ENCODE measurements at regions not wholly inside any gene's neighbourhood (a gene's known extent, or its start where the extent isn't known, plus 50 kb on each side); places are given as distances from the start of the nearest gene placed in this dataset.
"Not testable (repeated sequence)": the region's sequence is repeated elsewhere in the genome, so short reads cannot be mapped to it uniquely, and the experiment has no call there.

DNA sequence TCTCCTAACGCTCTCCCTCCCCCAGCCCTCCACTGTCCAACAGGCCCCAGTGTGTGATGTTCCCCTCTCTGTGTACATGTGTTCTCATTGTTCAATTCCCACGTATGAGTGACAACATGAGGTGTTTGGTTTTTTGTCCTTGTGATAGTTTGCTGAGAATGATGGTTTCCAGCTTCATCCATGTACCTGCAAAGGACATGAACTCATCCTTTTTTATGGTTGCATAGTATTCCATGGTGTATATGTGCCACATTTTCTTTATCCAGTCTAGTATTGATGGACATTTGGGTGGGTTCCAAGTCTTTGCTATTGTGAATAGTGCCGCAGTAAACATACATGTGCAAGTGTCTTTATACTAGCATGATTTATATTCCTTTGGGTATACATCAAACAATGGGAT lies 347.4 kb downstream of the MAGEE1 start:
- DNase-seq (ENCODE audit: low read depth): not testable (repeated sequence)

DNA sequence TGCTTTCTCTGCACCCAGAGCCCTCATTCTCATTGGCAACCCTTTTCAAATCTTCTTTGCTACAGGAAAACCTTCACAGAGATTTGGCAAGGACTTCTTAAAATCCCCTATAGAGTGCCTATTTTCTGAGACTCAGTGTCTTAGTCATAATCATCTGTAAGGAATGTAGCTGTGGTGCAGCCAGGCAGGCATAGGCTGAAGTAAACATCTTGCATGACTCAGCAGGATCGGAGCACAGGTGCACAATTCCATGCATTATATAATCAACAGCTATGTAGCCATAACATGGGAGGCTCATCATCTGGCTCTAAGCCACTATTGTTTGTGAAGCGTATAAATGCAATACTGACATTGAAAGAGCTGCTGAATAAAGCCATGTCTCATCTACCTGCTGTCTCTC lies 368.8 kb downstream of the MAGEE1 start:
- DNase-seq (ENCODE audit: low read depth): no peak

- DNase-seq (ENCODE audit: low read depth): no peak
Measured at GRCh38 chrX:76802708-76803107, 375.2 kb downstream of the MAGEE1 start.

DNA sequence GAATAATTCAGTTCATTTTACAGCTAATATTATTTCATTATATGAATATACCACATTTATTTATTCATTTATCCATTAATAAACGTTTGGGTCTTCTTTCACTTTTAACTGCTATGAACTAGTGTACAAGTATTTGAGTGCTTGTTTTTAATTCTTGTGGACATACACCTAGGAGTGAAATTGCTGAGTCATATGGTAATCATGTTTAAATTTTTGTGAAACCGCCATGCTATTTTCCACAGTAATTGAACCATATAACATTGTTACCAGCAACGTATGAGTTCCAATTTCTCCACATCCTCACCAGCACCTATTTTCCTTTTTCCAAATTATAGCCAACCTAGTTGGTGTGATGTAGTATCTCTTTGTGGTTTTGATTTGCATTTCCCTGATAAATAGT lies 388.2 kb downstream of the MAGEE1 start:
- DNase-seq (ENCODE audit: low read depth): no peak

DNA sequence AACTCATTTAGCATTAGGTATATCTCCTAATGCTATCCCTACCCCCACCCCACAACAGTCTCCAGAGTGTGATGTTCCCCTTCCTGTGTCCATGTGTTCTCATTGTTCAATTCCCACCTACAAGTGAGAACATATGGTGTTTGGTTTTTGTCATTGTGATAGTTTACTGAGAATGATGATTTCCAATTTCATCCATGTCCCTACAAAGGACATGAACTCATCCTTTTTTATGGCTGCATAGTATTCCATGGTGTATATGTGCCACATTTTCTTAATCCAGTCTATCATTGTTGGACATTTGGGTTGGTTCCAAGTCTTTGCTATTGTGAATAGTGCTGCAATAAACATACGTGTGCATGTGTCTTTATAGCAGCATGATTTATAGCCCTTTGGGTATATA lies 389.8 kb downstream of the MAGEE1 start:
- not testable (repeated sequence) for DNase-seq (ENCODE audit: low read depth)

- DNase-seq (ENCODE audit: low read depth): no peak
Measured at GRCh38 chrX:76821276-76821675, 393.8 kb downstream of the MAGEE1 start.

DNA sequence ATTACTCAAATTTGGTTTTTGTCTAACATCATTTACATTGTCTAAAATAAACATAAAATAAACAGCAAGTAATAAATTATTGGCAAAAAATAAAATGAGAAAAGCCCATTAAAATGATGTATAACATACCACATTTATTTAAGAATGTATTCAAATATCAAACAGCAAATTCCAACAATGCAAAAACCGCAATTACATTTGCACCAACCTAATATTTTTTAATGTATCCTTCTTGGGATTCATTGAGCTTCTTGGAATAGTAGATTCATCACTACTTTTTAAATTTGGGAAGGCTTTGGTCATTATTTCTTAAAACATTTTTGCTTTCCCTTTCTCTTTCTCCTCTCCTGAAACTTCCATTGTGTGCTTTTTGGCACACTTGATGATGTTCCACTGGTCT lies 400.2 kb downstream of the MAGEE1 start:
- no peak for DNase-seq (ENCODE audit: low read depth)

DNA sequence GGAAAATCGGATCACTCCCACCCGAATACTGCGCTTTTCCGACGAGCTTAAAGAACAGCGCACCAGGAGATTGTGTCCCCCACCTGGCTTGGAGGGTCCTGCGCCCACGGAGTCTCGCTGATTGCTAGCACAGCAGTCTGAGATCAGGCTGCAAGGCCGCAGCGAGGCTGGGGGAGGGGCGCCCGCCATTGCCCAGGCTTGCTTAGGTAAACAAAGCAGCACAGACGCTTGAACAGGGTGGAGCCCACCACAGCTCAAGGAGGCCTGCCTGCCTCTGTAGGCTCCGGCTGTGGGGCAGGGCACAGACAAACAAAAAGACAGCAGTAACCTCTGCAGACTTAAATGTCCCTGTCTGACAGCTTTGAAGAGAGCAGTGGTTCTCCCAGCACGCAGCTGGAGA lies 413.4 kb downstream of the MAGEE1 start:
- DNase-seq (ENCODE audit: low read depth): not testable (repeated sequence)

DNA sequence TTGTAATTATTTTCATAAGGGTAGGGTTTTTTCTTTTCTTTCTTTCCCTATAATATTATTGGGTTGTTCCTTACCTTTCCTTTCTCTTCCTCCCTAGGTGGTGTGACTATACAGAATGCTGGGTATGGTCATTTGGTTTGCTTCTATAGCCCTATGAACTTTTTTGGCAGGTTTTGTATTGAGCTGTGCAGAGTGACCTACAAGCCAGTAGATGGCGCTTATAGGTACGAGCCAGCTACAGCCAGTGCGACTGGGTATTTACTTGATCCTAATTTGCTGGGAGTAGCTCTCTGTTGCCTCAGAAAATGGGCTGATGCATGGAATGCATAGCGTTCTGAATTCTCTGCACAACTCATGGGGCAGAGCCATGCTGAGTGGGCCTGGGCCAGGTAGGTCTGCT lies 423.3 kb downstream of the MAGEE1 start:
- no peak for DNase-seq (ENCODE audit: low read depth)

DNA sequence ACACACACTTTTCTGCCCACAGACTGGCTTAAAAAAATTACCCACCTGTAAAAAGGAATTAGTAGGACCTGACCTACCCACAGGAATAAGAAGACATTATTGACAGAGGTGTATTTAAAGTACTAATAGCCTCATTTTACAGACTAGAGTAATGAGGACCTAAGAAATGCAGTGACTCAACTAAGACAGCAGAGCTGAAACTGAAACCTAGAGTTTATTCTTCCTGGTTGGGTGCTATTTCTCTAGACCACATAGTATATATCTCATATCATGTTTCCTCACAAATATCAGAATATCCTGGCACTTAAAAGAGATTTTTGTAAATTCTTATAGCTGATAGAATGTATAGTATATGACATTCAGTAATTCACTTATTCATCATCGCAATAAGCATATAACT lies 435.0 kb downstream of the MAGEE1 start:
- DNase-seq (ENCODE audit: low read depth): no peak

- no peak for DNase-seq (ENCODE audit: low read depth)
Measured at GRCh38 chrX:76893930-76894329, 466.4 kb downstream of the MAGEE1 start.

DNA sequence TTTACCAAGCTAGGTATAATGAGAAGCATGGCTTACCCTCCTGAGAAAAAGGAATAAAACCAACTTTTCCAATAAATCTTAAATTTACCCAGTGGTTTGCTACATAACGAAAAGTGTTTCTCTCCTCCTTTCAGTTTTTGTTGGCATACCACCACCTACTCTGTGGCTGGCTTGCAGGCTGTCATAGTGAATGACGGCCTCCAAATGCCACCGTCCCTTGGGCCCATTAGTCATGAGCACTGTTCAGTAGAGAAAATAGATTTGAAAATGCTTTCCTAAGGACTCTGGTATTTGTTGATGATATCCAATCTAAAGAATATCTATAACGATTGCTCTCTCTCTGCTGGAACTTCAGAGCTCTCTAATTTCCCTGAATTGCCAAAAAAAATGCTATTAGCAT lies 488.3 kb downstream of the MAGEE1 start:
- no peak for DNase-seq (ENCODE audit: low read depth)

GRCh38 chrX:76918033-76918432 lies 490.5 kb downstream of the MAGEE1 start:
- DNase-seq (ENCODE audit: low read depth): no peak

GRCh38 chrX:76919761-76920160 lies 492.3 kb downstream of the MAGEE1 start:
- DNase-seq (ENCODE audit: low read depth): no peak

GRCh38 chrX:76920607-76921006 lies 493.1 kb downstream of the MAGEE1 start:
- DNase-seq (ENCODE audit: low read depth): no peak

DNA sequence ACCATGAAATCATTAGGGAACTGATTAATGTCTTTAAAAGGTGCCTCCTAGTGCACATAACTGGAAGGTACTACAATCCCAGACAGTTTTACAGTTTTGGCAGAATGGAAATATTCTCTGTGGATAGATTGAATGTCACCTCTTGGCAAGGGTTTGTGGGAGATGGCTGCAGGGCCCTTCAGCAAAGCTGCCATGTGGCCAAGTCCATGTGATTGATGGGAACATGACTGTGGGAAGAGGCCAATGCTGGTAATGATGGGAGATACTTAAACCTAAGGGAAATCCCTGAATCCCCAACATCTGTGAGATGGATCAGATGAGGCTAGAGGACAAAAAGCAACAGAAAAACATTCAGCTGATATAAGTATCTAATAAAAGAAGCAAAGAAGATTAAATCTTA lies 493.7 kb downstream of the MAGEE1 start:
- DNase-seq (ENCODE audit: low read depth): no peak

DNA sequence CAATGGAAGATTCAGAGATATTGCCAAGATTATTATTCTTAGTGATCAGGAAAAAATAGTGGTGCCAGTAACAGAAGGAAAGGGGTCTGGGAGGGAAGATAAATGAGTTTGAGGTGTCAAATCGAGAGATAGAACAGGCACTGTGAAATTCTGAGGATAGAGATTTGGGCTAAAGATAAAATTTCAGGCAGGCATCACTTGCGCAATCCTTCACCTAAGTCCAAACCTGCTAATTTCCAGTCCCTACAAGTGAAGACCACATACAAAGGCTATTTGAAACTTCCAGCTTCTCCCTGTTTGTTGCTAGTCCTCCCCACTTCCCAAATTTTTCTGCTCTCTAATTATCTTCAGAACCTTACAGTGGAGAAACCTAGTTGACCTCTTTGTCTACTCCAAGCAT lies 494.6 kb downstream of the MAGEE1 start:
- DNase-seq (ENCODE audit: low read depth): no peak

- not testable (repeated sequence) for DNase-seq (ENCODE audit: low read depth)
Measured at GRCh38 chrX:76924616-76925015, 497.1 kb downstream of the MAGEE1 start.

GRCh38 chrX:76931518-76931917 lies 504.0 kb downstream of the MAGEE1 start:
- DNase-seq (ENCODE audit: low read depth): no peak

DNA sequence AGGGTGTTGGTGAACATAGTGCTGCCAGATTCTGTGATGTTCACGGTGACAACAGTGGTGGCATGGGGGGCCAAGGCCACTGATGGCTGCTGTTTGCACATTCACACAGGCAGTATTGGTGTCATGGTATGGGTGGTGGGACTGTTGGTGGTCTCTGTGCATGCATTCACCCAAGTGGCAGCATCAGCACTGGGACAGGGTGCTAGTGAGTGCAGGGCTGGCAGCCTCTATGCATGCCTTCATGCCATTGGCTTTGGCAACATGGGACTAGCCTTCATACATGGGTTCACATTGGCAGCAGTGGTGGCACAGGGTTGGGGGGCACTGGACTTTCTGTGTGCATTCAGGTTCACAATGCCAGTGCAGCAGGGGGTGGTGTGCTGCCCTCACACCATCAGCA lies 489.7 kb upstream of the FGF16 start:
- no peak for DNase-seq (ENCODE audit: low read depth)

GRCh38 chrX:76971393-76972376 lies 475.5 kb upstream of the FGF16 start:
- DNase-seq (ENCODE audit: low read depth): no peak

- DNase-seq (ENCODE audit: low read depth): no peak
Measured at GRCh38 chrX:76977452-76977851, 469.7 kb upstream of the FGF16 start.

GRCh38 chrX:76987381-76987780 lies 459.8 kb upstream of the FGF16 start:
- DNase-seq (ENCODE audit: low read depth): no peak

Measured in myocyte (in vitro differentiated cells).